Brain microvascular endothelial cell (primary cell): ENCODE measurements at regions not wholly inside any gene's neighbourhood (a gene's known extent, or its start where the extent isn't known, plus 50 kb on each side); places are given as distances from the start of the nearest gene placed in this dataset.

Experiments
- DNase-seq: peaks from one replicate; pipeline ENCODE4 v3.0.0-alpha.2; 2020
- H3K27ac ChIP-seq: fragments of 250-450 bp; sonication (Bioruptor Pico); 2 replicates; pipeline ENCODE4 v1.5.1; 2020; ENCODE audit warnings: mild to moderate bottlenecking, moderate library complexity
- H3K27me3 ChIP-seq: fragments of 250-450 bp; sonication (Bioruptor Pico); replicated peaks from 2 replicates; pipeline ENCODE4 v1.5.1; 2020; ENCODE audit warnings: mild to moderate bottlenecking
- H3K36me3 ChIP-seq: fragments of 250-450 bp; sonication (Bioruptor Pico); replicated peaks from 2 replicates; pipeline ENCODE4 v1.5.1; 2020; ENCODE audit warnings: mild to moderate bottlenecking
- H3K4me3 ChIP-seq: 2 replicates; pipeline ENCODE4 v1.5.1; 2011; ENCODE audit warnings: low read depth, mild to moderate bottlenecking, control low read depth, low read length, moderate library complexity
- in situ Hi-C: cut with HindIII; loops from 2 replicates; pipeline ENCODE4 v1.10.0; 2017; ENCODE audit warnings: low sequenced_read_pairs, low pct_ligation_motif_present
- TF ChIP-seq, protein P1 (sequence below): IDR thresholded peaks from 2 replicates; pipeline ENCODE4 v1.5.1; 2011; ENCODE audit warnings: low read depth, mild to moderate bottlenecking, moderate library complexity, low read length, control low read depth, inconsistent platforms; ENCODE audit errors: missing control alignments

- in situ Hi-C loops: no loop called here
- no peaks in the 10 kb centered on the region for H3K36me3 ChIP-seq
Observed at GRCh38 chr3:187924651-187925050, 179.4 kb upstream of the BCL6 start.

GRCh38 chr3:187925326-187925725 is 180.1 kb upstream of the BCL6 start:
- H3K27ac ChIP-seq: no peak overlapping the region
- TF ChIP-seq, protein P1, sequence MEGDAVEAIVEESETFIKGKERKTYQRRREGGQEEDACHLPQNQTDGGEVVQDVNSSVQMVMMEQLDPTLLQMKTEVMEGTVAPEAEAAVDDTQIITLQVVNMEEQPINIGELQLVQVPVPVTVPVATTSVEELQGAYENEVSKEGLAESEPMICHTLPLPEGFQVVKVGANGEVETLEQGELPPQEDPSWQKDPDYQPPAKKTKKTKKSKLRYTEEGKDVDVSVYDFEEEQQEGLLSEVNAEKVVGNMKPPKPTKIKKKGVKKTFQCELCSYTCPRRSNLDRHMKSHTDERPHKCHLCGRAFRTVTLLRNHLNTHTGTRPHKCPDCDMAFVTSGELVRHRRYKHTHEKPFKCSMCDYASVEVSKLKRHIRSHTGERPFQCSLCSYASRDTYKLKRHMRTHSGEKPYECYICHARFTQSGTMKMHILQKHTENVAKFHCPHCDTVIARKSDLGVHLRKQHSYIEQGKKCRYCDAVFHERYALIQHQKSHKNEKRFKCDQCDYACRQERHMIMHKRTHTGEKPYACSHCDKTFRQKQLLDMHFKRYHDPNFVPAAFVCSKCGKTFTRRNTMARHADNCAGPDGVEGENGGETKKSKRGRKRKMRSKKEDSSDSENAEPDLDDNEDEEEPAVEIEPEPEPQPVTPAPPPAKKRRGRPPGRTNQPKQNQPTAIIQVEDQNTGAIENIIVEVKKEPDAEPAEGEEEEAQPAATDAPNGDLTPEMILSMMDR: no peak
- in situ Hi-C loops: no loop called here
- no peak for DNase-seq
- H3K36me3 ChIP-seq: no peaks in the 10 kb centered on the region
- H3K4me3 ChIP-seq: no peak overlapping the region
- H3K27me3 ChIP-seq: no peaks in the 10 kb centered on the region

More at GRCh38 chr3:187924651-187925050, 179.4 kb upstream of the BCL6 start:
- DNase-seq: no peak
- Histone ChIP-seq H3K4me3 (no peak overlapping the region), H3K27ac (no peak overlapping the region), H3K27me3 (no peaks in the 10 kb centered on the region)
- TF ChIP-seq, protein P1: no peak

GRCh38 chr3:187926620-187927019 is 181.4 kb upstream of the BCL6 start:
- H3K27ac ChIP-seq: no peak overlapping the region
- no peaks in the 10 kb centered on the region for H3K27me3 ChIP-seq
- no peaks in the 10 kb centered on the region for H3K36me3 ChIP-seq
- no peak for DNase-seq
- in situ Hi-C loops: no loop called here
- no peak overlapping the region for H3K4me3 ChIP-seq
- TF ChIP-seq, protein P1: no peak

DNA sequence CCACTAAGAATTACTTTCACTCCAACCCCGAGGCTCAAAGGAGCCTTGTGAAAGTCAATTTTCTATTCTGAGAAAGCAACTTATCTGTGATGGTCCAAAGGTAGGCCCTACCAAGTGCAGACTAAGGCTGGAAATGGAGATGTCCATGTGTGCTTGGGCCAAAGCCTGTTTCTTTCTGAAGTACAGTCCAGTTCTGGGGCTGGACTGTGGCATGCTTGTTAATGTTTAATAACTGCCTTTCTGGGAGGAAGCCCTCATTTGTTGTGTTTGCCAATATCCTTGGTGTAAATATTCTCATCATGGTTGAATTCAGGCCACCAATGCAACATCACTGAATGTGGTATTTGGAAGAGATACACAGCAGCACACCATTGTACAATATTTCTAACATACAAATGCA is 182.3 kb upstream of the BCL6 start:
- TF ChIP-seq, protein P1: no peak
- Histone ChIP-seq H3K4me3 (no peak overlapping the region), H3K27ac (no peak overlapping the region), H3K36me3 (no peaks in the 10 kb centered on the region), H3K27me3 (no peaks in the 10 kb centered on the region)
- in situ Hi-C loops: no loop called here
- DNase-seq: no peak

DNA sequence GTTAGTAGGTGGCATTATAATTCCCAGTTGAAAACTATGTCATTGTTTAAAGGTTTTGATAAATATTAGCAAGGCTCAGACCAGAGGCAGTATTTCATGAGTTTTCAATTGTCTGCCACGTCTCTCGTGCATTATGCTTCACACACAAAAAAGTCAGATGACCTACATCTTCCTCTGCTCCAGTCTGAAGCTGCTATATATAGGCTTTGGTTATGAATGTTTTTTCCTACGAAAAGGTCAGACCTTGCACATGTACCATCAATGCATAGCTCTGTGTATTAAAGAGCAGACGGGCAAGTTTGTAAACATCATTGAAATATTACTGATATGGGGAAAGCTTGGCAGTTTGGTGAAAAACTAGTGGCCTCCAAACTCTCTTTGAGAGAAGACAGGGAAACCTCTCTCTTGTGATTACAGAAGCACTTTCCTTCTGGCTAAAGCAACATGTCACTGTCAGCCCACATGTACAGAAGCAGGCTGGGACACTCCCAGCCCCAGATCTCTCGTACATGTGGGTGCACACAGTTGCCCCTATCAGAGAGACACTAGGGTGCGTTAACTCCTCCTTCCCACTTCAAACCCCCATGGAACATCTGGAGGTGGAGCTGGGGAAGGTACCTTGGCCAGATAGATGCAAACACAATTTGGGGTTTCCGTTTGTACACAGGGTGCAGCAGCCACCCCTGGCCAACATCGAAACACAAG is 184.0 kb upstream of the BCL6 start:
- DNase-seq: no peak
- Histone ChIP-seq H3K4me3 (no peak overlapping the region), H3K36me3 (no peaks in the 10 kb centered on the region), H3K27me3 (no peaks in the 10 kb centered on the region), H3K27ac (no peak overlapping the region)
- in situ Hi-C loops: no loop called here
- TF ChIP-seq, protein P1: no peak

- Histone ChIP-seq H3K27me3 (no peaks in the 10 kb centered on the region), H3K36me3 (no peaks in the 10 kb centered on the region), H3K27ac (no peak overlapping the region), H3K4me3 (no peak overlapping the region)
- no peak for DNase-seq
- in situ Hi-C loops: no loop called here
- TF ChIP-seq, protein P1: no peak
Observed at GRCh38 chr3:187930021-187930420, 184.8 kb upstream of the BCL6 start.
